ENCODE measurements at regions not wholly inside any gene's neighbourhood (a gene's known extent, or its start where the extent isn't known, plus 50 kb on each side); places are given as distances from the start of the nearest gene placed in this dataset.
A peak's percentile ranks its signal among the peaks of the same experiment; 100 is the strongest.

DNA sequence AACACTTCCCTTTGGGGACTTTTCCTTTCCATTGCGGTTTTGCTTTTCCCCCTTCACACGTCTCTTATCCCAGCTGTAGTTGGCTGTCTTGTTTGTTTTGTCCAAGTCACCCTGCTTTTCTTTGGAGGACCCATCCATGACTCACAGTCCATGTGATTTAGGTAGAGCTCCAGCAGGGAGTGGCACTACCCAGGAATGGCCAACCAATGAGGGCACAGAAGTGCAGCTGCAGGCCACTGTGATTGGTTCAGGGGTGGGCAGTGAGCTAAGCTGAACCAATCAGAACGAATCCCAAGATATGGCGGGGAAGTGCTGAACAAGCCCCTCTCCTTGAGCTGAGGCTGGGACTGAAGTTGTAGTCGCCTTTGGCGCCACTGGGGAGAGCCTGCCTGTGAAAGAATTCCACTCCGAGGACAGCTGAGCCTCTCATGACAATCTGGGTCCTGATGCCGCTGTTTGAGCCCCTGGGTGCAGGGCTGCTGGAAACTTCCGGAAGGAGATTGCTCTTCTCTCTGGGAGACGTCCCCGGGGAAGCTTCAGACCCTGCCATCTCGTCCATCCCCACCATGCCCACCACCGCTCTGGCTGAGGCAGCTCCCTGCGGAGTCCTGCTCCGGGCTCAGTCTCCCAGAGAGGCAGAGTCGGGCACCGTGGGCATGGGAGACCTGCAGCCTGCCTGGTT, 62.9 kb upstream of the URI1 start:
- Histone ChIP-seq H3K79me2 (ENCODE audit: low read length) (no peaks in the 10 kb centered on the region), H3K27me3 (ENCODE audit: low read length) (no peaks in the 10 kb centered on the region), H4K20me1 (ENCODE audit: low read length) (no peaks in the 10 kb centered on the region), H3K36me3 (ENCODE audit: low read depth, low read length) (no peaks in the 10 kb centered on the region), H3K4me3 (ENCODE audit: low read length) (no peak overlapping the region), H3F3A (ENCODE audit: low read length, unreplicated experiment) (no peaks in the 10 kb centered on the region), H2AFZ (ENCODE audit: low read length) (no peak overlapping the region), H3K9me2 (replicated peaks; ENCODE audit: low read length) (no peaks in the 10 kb centered on the region), H3K9me3 (ENCODE audit: low read length) (no peaks in the 10 kb centered on the region), H3K4me1 (ENCODE audit: insufficient read depth, low read length) (no peaks in the 10 kb centered on the region), H3K27ac (ENCODE audit: low read length) (no peak overlapping the region), H3K9ac (ENCODE audit: low read length) (no peak overlapping the region), H3K4me2 (ENCODE audit: low read length) (no peak overlapping the region)
- DNase-seq (peak; percentile 59), ATAC-seq (peak; percentile 72)
- ChIA-PET POLR2A (ENCODE audit: unreplicated experiment) (no interaction called here), CTCF (no interaction called here)
- intact Hi-C loops (cut with micrococcal nuclease), result loop anchor here (5.0 kb wide), 1 partner anchor 773 kb away; no protein-coding TSS in a partner anchor
- TF ChIP-seq EZH2 (IDR thresholded peaks at IDR 0.05; ENCODE audit: low read length, unreplicated experiment), result no peak
- TF ChIP-seq EZH2phosphoT487 (IDR thresholded peaks at IDR 0.05; ENCODE audit: borderline replicate concordance, low read length), result no peak
- TF ChIP-seq CTCF (conservative IDR thresholded peaks at IDR 0.05; ENCODE audit: low read depth, low read length), result no peak
- no TSS peak for BruUV-seq (replicated peaks)

DNA sequence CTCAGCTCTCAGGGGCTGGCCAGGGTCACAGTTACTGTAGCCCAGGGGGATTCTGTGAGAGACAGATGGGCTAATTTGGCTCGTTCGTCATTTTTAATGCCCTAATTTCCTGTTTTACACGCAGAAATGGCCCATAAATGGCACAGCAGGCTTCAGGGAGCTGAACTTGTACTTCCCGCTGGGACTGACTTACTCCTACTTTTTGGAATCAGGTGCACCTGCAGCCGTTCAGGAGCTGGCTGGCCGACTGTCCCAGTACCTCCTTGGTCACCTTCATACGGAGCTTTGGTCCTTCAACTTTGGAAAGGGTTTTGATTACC, 62.4 kb upstream of the URI1 start:
- H3K4me3 ChIP-seq (ENCODE audit: low read length), result no peak overlapping the region
- POLR2A ChIA-PET (ENCODE audit: unreplicated experiment), result no interaction called here

More for the DNA sequence above, 62.4 kb upstream of the URI1 start:
- Histone ChIP-seq H4K20me1 (ENCODE audit: low read length) (no peaks in the 10 kb centered on the region), H3K9me2 (replicated peaks; ENCODE audit: low read length) (no peaks in the 10 kb centered on the region), H3K27ac (ENCODE audit: low read length) (no peak overlapping the region), H3K36me3 (ENCODE audit: low read depth, low read length) (no peaks in the 10 kb centered on the region), H3K79me2 (ENCODE audit: low read length) (no peaks in the 10 kb centered on the region), H3K9ac (ENCODE audit: low read length) (no peak overlapping the region), H2AFZ (ENCODE audit: low read length) (no peak overlapping the region), H3K4me1 (ENCODE audit: insufficient read depth, low read length) (no peaks in the 10 kb centered on the region), H3K9me3 (ENCODE audit: low read length) (no peaks in the 10 kb centered on the region), H3K4me2 (ENCODE audit: low read length) (no peak overlapping the region), H3K27me3 (ENCODE audit: low read length) (no peaks in the 10 kb centered on the region), H3F3A (ENCODE audit: low read length, unreplicated experiment) (no peaks in the 10 kb centered on the region)
- DNase-seq (no peak), ATAC-seq (no peak)
- TF ChIP-seq EZH2phosphoT487 (IDR thresholded peaks at IDR 0.05; ENCODE audit: borderline replicate concordance, low read length) (no peak), EZH2 (IDR thresholded peaks at IDR 0.05; ENCODE audit: low read length, unreplicated experiment) (no peak), CTCF (conservative IDR thresholded peaks at IDR 0.05; ENCODE audit: low read depth, low read length) (no peak)
- CTCF ChIA-PET, result no interaction called here
- BruUV-seq (replicated peaks), result no TSS peak
- intact Hi-C loops (cut with micrococcal nuclease), result loop anchor here (5.0 kb wide), 1 partner anchor 773 kb away; no protein-coding TSS in a partner anchor

Data from PC-3 (cell line).